ENCODE measurements at regions not wholly inside any gene's neighbourhood (a gene's known extent, or its start where the extent isn't known, plus 50 kb on each side); places are given as distances from the start of the nearest gene placed in this dataset.
"Not testable (repeated sequence)": the region's sequence is repeated elsewhere in the genome, so short reads cannot be mapped to it uniquely, and the experiment has no call there.

- DNase-seq (ENCODE audit: low read depth in 2 of 2): no peak
These were observed 332.6 kb upstream of the SFSWAP start for GRCh38 chr12:131378176-131378842.

DNA sequence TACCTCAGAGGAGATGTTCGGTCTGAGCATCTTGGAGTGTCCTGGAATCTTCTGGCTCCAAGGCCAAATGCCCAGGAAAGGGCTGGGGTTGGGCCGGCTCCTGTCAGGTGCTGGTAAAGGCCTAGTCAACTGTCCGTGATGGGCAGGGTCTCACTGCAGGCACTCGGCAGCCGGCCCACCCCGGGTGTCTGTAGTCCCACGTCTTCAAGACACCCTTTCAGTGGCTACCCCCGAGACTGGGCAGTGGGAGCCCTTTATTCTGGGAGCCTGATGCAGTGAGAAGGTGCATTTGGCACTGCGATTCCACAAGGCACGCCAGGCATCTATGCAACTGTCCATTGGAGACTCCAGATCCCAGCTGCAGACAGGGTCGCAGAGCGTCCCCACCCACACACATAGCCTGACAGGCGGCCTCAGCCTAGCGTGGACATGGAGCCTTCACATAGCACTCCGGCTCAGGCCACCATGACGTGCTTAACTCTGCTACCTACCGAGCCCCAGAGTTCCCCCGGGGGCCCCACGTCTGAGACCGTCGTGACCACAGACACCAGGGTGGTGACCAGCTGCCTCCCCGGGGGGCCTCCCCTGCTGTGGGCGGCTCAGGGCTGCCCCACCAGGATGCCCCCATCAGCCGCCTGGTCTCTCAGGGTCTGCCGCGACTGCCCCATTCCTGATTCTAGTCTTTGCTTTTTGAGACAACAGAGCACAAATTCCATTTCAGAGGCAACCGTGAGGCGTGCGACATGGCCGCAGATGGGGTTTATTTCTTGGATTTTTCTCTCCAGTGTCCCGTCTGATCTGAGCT lies 331.8 kb upstream of the SFSWAP start:
- DNase-seq (ENCODE audit: low read depth in 2 of 2): no peak

GRCh38 chr12:131379738-131380137 lies 331.2 kb upstream of the SFSWAP start:
- DNase-seq (ENCODE audit: low read depth in 2 of 2): no peak

DNA sequence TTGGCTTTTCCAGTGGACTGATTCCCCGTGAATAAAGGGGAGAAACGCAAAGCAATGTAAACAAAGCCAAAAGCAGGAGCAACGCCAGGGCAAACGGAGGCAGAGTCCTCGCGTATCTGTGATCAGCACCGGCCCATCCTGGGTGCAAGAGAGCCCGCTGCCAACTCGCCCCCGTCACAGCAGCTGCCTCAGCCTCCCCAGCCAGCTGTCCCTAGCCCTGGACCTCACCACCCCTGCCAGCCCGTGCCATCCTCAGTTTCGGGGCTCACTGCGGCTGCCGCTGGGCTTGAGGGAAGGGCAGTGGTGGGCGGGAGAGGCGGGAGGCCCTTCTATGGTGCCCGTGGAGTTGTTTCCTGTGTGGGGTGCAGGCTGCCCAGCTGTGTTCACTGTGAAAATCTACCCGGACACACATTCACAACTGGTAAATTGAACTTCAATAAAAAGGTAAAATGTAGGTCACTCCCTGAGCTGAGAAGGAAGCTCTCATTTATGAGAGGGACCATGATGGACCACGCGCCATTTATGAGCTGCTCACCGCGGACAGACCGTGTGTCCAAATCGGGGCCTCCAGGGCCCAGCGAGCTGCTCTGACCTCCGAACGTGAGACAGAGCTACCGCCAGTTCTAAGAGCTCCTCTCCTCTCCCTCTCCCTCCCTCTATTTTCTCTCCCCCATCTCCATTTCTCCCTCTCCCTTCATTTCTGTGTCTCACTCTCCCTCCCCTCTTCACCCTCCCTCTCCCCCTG lies 330.5 kb upstream of the SFSWAP start:
- DNase-seq (ENCODE audit: low read depth in 2 of 2): no peak

GRCh38 chr12:131380965-131381705 lies 329.8 kb upstream of the SFSWAP start:
- DNase-seq (ENCODE audit: low read depth in 2 of 2): no peak

DNA sequence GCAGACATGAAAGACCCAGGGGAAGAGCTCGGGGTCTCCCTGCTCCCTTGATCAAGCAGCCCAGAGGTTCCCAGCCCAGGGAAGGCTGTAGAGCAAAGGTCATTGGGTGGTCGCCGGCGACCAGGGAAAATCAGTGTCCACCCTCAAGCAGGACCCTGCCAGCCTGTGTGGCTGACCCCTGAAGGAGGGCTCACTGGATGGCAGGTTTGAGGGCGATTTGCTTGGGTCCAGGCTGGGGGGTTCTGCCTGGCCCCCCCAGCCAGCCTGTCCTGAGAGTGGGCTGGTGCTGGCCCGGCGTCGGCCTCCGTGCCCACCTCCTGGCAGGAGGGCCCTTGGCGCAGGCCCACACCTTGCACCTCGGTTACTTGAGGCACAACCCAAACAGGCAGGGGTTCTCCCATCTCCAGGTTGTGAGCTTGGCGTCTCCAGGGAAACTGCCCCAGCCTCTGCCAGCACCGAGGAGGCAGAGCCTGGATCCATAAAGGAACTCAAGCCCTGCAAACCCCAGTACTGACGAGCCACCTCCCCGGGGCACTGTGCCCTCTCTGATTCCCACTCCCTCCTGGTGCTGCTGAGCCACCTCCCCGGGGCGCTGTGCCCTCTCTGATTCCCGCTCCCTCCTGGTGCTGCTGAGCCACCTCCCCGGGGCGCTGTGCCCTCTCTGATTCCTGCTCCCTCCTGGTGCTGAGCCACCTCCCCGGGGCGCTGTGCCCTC lies 329.0 kb upstream of the SFSWAP start:
- DNase-seq (ENCODE audit: low read depth in 2 of 2): no peak

- no peak for DNase-seq (ENCODE audit: low read depth in 2 of 2)
These were observed 327.6 kb upstream of the SFSWAP start for GRCh38 chr12:131383291-131383690.

DNA sequence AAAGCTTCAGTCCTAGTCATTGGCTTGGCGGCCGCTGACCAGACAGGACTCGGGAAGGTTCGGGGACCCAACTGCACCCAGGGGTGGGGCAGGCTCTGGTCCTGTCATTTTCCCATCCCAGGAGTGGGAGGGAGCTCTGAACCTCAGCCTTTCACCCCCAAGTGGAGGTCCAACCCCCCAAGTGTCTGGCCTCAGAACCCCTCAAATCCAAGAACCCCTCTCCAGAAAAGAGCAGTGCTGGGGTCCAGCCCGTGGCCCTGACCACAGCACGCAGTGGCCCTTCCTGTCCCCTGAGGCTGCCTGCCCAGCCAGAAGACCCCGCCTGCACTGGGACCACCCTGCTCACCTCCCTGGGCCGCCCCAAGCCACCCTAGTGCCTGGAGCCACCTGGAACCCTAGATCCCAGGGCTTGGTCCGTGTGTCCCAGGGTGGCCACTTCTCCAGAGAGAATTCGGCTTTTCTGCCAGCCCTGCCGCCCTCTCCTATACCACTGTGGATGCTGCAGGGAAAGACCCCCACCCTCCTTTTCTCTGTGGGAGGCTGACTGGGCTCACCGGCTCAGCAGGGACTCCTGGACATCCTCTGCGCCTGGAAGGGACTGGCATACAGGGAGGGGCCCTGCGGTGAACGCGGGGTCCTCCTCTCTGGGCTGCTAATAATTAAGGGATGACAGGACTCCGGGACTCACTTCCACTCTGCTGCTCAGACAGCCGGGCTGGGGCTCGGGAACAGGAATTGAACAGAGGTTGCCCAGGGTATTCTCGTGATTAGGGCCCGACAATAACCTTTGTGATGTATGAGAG lies 326.9 kb upstream of the SFSWAP start:
- DNase-seq (ENCODE audit: low read depth in 2 of 2): no peak

GRCh38 chr12:131384544-131384855 lies 326.4 kb upstream of the SFSWAP start:
- DNase-seq (ENCODE audit: low read depth in 2 of 2): no peak

DNA sequence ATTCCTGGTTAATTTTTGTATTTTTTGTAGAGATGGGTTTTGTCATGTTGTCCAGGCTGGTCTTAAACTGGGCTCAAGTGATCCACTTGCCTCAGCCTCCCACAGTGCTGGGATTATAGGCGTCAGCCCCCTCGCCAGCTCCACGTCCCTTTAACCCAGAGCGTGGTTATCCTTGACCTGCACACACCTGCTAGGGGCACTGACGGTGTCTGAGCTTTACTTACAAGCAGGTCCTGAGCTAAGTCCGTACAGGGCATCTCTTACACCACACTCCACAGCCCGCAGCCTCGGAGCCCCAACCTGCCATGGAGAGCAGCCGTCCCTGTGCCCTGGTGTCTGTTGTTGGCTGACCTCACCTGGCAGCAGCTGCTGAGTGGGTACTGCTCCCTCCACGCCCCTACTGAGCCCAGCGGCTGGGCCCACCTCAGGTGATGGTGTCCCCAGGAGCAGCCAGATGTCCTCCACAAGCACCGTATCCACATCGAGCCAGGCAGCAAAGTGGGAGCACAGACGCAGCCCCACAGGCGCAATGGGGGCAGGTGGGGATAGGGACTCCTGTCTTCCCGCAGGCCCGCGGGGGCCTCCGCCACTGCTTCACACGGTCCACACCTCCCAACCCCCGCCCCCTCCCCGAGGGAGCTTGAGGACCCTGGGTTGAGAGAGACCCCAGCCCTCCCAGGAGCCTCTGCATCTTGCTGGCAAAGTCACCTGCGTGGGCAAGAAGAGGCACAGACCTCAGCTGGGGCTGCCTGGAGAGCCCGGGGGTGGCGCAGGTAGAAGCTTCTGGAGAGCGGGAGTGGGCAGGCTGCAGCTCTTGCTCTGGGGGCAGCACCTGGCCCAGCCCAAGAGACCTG lies 325.4 kb upstream of the SFSWAP start:
- no peak for DNase-seq (ENCODE audit: low read depth in 2 of 2)

DNA sequence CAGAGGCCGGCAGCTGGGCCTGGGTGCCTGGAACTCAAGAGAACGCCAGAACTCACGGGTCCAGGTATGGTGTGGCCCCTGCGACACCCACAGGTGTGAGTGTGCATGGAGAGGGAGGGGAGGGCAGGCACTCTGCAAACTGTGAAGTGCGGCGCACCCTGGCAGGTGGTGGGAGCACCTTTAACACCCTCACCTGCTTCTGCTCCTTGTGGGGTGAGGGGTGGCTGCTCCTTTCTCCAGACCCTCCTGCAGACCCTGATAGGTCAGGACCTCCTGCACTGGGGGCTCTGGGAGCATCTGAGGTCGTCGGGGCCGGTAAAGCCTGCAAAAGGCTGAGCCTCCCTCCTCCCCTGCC lies 324.7 kb upstream of the SFSWAP start:
- DNase-seq (ENCODE audit: low read depth in 2 of 2): no peak

DNA sequence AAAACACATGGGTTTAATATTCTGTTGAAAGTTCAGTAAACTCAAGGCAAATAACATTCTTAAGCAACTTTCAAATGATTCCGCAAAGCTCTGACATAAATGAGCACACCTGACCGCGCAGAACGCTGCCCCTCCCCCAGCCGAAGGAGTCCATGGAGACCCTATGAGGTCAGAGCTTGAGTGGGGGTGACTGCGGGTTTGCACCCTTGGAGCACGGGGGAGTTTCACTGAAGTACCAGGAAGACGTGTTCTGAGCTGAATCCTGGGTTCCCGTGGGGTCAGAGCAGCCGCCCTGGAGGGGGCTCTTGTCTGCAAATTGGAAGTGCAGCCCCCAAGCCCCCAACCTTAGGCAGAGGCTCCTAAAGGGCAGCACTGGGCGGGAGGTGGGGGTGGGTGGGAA lies 324.1 kb upstream of the SFSWAP start:
- DNase-seq (ENCODE audit: low read depth in 2 of 2): no peak

- DNase-seq (ENCODE audit: low read depth in 2 of 2): no peak
These were observed 323.4 kb upstream of the SFSWAP start for GRCh38 chr12:131387281-131388163.

DNA sequence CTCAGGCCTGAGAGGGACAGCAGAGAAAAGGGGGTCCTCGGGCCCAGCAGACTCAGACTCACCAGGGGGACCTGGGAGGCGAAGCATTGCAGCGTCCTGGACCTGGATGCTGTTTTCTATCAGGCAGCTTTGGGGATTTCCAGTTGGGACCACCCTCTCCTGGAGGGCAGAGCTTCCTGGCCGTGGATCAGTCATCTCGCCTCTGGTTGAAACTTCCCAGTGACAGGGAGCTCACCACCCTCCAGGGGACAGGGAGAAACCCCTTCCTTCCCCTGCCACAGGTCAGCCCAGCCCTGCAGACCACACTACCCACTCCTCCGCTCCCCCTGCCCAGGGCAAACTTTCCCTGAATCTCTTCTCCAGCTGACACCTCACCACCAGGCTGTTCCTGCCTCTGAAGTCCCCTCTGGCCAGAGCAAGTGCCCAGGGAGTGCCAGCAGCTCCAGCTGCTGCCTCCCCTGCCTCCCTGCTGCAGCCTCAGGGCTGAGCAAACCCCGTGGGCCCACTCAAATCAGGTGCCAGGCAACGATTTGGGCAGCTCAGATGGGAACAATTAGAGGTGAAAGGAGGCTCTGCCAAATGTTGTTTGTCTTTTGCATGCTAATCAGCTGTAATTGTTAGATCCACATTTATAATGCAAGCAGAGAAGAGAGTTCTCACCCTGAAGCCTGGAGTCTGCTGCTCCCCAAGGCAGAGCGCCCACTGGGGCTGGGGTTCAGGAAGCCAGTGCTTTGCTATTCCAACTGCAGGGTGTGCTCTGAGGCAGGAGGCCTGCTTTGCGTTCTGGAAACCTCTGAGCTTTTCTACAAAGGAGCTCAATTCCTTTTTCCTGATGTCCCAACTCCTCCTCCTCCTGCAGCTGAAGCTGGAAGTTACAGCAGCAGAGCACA lies 322.5 kb upstream of the SFSWAP start:
- not testable (repeated sequence) for DNase-seq (ENCODE audit: low read depth in 2 of 2)

GRCh38 chr12:131389054-131390013 lies 321.6 kb upstream of the SFSWAP start:
- no peak for DNase-seq (ENCODE audit: low read depth in 2 of 2)
